Skeletal muscle satellite cell (primary cell): ENCODE measurements at regions not wholly inside any gene's neighbourhood (a gene's known extent, or its start where the extent isn't known, plus 50 kb on each side); places are given as distances from the start of the nearest gene placed in this dataset.

ENCODE experiments used
- H3K27me3 ChIP-seq: 2 replicates; pipeline ENCODE4 v1.7.0; 2013; ENCODE audit warnings: low read length; ENCODE audit not compliant: control insufficient read depth, insufficient read depth
- H3K36me3 ChIP-seq: 2 replicates; pipeline ENCODE4 v1.7.0; 2013; ENCODE audit warnings: mild to moderate bottlenecking, control low read depth, low read length; ENCODE audit not compliant: insufficient read depth
- H3K4me1 ChIP-seq: 2 replicates; pipeline ENCODE4 v1.7.0; 2013; ENCODE audit warnings: low read length; ENCODE audit not compliant: control insufficient read depth, insufficient read depth
- H3K4me2 ChIP-seq: 2 replicates; pipeline ENCODE4 v1.7.0; 2013; ENCODE audit warnings: mild to moderate bottlenecking, low read length
- H3K4me3 ChIP-seq: 2 replicates; pipeline ENCODE4 v1.7.0; 2013; ENCODE audit warnings: low read length
- H3K9ac ChIP-seq: 2 replicates; pipeline ENCODE4 v1.7.0; 2013; ENCODE audit warnings: mild to moderate bottlenecking, low read depth, low read length, moderate library complexity
- H3K9me3 ChIP-seq: replicated peaks from 2 replicates; pipeline ENCODE4 v1.7.0; 2013; ENCODE audit warnings: mild to moderate bottlenecking, control low read depth, low read length

GRCh38 chr9:86809759-86810367, 137.4 kb downstream of the GAS1 start:
- Histone ChIP-seq H3K9me3 (no peaks in the 10 kb centered on the region), H3K36me3 (no peaks in the 10 kb centered on the region), H3K9ac (no peak overlapping the region), H3K4me2 (no peak overlapping the region), H3K27me3 (peaks cover 8% of the 10 kb centered on the region), H3K4me1 (no peaks in the 10 kb centered on the region), H3K4me3 (no peak overlapping the region)

- Histone ChIP-seq H3K9me3 (no peaks in the 10 kb centered on the region), H3K27me3 (peaks cover 8% of the 10 kb centered on the region), H3K36me3 (no peaks in the 10 kb centered on the region), H3K4me3 (no peak overlapping the region), H3K4me1 (no peaks in the 10 kb centered on the region), H3K4me2 (no peak overlapping the region), H3K9ac (no peak overlapping the region)
Measured at GRCh38 chr9:86809151-86809550, 138.2 kb downstream of the GAS1 start.

- H3K27me3 ChIP-seq = peaks cover 3% of the 10 kb centered on the region
- no peaks in the 10 kb centered on the region for H3K4me1 ChIP-seq
- H3K9ac ChIP-seq = no peak overlapping the region
- H3K36me3 ChIP-seq = no peaks in the 10 kb centered on the region
- H3K9me3 ChIP-seq = no peaks in the 10 kb centered on the region
- no peak overlapping the region for H3K4me3 ChIP-seq
- H3K4me2 ChIP-seq = no peak overlapping the region
Measured at GRCh38 chr9:86807367-86807976, 139.8 kb downstream of the GAS1 start.

GRCh38 chr9:86804011-86804410, 143.3 kb downstream of the GAS1 start:
- peaks cover 3% of the 10 kb centered on the region for H3K27me3 ChIP-seq
- H3K4me3 ChIP-seq = no peak overlapping the region
- H3K36me3 ChIP-seq = no peaks in the 10 kb centered on the region
- H3K4me1 ChIP-seq = peaks cover 9% of the 10 kb centered on the region
- H3K4me2 ChIP-seq = no peak overlapping the region
- H3K9me3 ChIP-seq = no peaks in the 10 kb centered on the region
- H3K9ac ChIP-seq = no peak overlapping the region

GRCh38 chr9:86802900-86803673, 144.2 kb downstream of the GAS1 start:
- peaks cover 9% of the 10 kb centered on the region for H3K4me1 ChIP-seq
- peaks cover 3% of the 10 kb centered on the region for H3K27me3 ChIP-seq
- no peaks in the 10 kb centered on the region for H3K9me3 ChIP-seq
- no peak overlapping the region for H3K4me2 ChIP-seq
- no peak overlapping the region for H3K9ac ChIP-seq
- no peak overlapping the region for H3K4me3 ChIP-seq
- H3K36me3 ChIP-seq = no peaks in the 10 kb centered on the region

- Histone ChIP-seq H3K4me3 (no peak overlapping the region), H3K9ac (no peak overlapping the region), H3K27me3 (peaks cover 3% of the 10 kb centered on the region), H3K4me1 (peaks cover 15% of the 10 kb centered on the region), H3K36me3 (no peaks in the 10 kb centered on the region), H3K4me2 (no peak overlapping the region), H3K9me3 (no peaks in the 10 kb centered on the region)
Measured at GRCh38 chr9:86801246-86801645, 146.1 kb downstream of the GAS1 start.

- no peaks in the 10 kb centered on the region for H3K27me3 ChIP-seq
- no peaks in the 10 kb centered on the region for H3K36me3 ChIP-seq
Measured at GRCh38 chr9:86800681-86801080, 146.6 kb downstream of the GAS1 start.

GRCh38 chr9:86798966-86799365, 148.3 kb downstream of the GAS1 start:
- H3K4me2 ChIP-seq = no peak overlapping the region
- no peak overlapping the region for H3K4me3 ChIP-seq
- no peaks in the 10 kb centered on the region for H3K9me3 ChIP-seq
- peaks cover 32% of the 10 kb centered on the region for H3K4me1 ChIP-seq
- H3K9ac ChIP-seq = no peak overlapping the region
- no peaks in the 10 kb centered on the region for H3K27me3 ChIP-seq
- H3K36me3 ChIP-seq = no peaks in the 10 kb centered on the region

More at GRCh38 chr9:86800681-86801080, 146.6 kb downstream of the GAS1 start:
- no peak overlapping the region for H3K4me3 ChIP-seq
- peaks cover 20% of the 10 kb centered on the region for H3K4me1 ChIP-seq
- H3K9me3 ChIP-seq = no peaks in the 10 kb centered on the region
- no peak overlapping the region for H3K4me2 ChIP-seq
- H3K9ac ChIP-seq = no peak overlapping the region

- Histone ChIP-seq H3K4me1 (peaks cover 29% of the 10 kb centered on the region), H3K4me3 (no peak overlapping the region), H3K36me3 (no peaks in the 10 kb centered on the region), H3K27me3 (no peaks in the 10 kb centered on the region), H3K9ac (no peak overlapping the region), H3K9me3 (no peaks in the 10 kb centered on the region), H3K4me2 (no peak overlapping the region)
Measured at GRCh38 chr9:86796666-86797065, 150.6 kb downstream of the GAS1 start.

GRCh38 chr9:86795823-86796553, 151.3 kb downstream of the GAS1 start:
- Histone ChIP-seq H3K4me1 (peaks cover 23% of the 10 kb centered on the region), H3K36me3 (no peaks in the 10 kb centered on the region), H3K4me2 (peak overlapping the region; percentile 43), H3K4me3 (no peak overlapping the region), H3K27me3 (no peaks in the 10 kb centered on the region), H3K9me3 (no peaks in the 10 kb centered on the region), H3K9ac (no peak overlapping the region)

GRCh38 chr9:86795047-86795442, 152.3 kb downstream of the GAS1 start:
- Histone ChIP-seq H3K4me3 (no peak overlapping the region), H3K9ac (no peak overlapping the region), H3K27me3 (peaks cover 4% of the 10 kb centered on the region), H3K4me1 (peaks cover 23% of the 10 kb centered on the region), H3K4me2 (no peak overlapping the region), H3K9me3 (no peaks in the 10 kb centered on the region), H3K36me3 (no peaks in the 10 kb centered on the region)
